Neural progenitor cell (in vitro differentiated cells): ENCODE measurements at regions not wholly inside any gene's neighbourhood (a gene's known extent, or its start where the extent isn't known, plus 50 kb on each side); places are given as distances from the start of the nearest gene placed in this dataset.

Experiments used
- DNase-seq: peaks from one replicate; pipeline ENCODE4 v3.0.0-alpha.2; 2016; ENCODE audit warnings: low spot score
- H2AFZ ChIP-seq: fragments of 200-600 bp; sonication (generic); replicated peaks from 2 replicates; pipeline ENCODE4 v1.6.1; 2016; ENCODE audit warnings: antibody characterized with exemption
- H3F3A ChIP-seq: fragments of 200-600 bp; sonication (generic); 2 replicates; pipeline ENCODE4 v1.6.1; 2016; ENCODE audit warnings: antibody characterized with exemption, low read depth
- H3K27ac ChIP-seq: fragments of 200-600 bp; sonication (generic); 2 replicates; pipeline ENCODE4 v1.5.1; 2016; ENCODE audit warnings: mild to moderate bottlenecking
- H3K27me3 ChIP-seq: fragments of 200-600 bp; sonication (generic); 2 replicates; pipeline ENCODE4 v1.6.1; 2016; ENCODE audit warnings: mild to moderate bottlenecking, moderate library complexity
- H3K36me3 ChIP-seq: fragments of 200-600 bp; sonication (generic); 2 replicates; pipeline ENCODE4 v1.5.1; 2016
- H3K4me1 ChIP-seq: fragments of 200-600 bp; sonication (generic); 2 replicates; pipeline ENCODE4 v1.6.1; 2016; ENCODE audit warnings: mixed run types
- H3K4me2 ChIP-seq: fragments of 200-600 bp; sonication (generic); 2 replicates; pipeline ENCODE4 v1.6.1; 2016
- H3K4me3 ChIP-seq: fragments of 200-600 bp; sonication (generic); 2 replicates; pipeline ENCODE4 v1.5.1; 2016
- H3K79me2 ChIP-seq: fragments of 200-600 bp; sonication (generic); 2 replicates; pipeline ENCODE4 v1.6.1; 2016; ENCODE audit warnings: low read depth
- H3K9ac ChIP-seq: fragments of 200-600 bp; sonication (generic); 2 replicates; pipeline ENCODE4 v1.6.1; 2016
- H3K9me3 ChIP-seq: fragments of 200-600 bp; sonication (generic); 2 replicates; pipeline ENCODE4 v1.5.1; 2016; ENCODE audit warnings: low read depth
- H4K20me1 ChIP-seq: fragments of 200-600 bp; sonication (generic); 2 replicates; pipeline ENCODE4 v1.6.1; 2016; ENCODE audit warnings: low read depth
- H3K27ac Mint-ChIP-seq: 3 replicates; pipeline ENCODE4 v1.8.0; 2021; ENCODE audit warnings: mixed read lengths
- H3K27me3 Mint-ChIP-seq: 2 replicates; pipeline ENCODE4 v1.8.0; 2022; ENCODE audit warnings: low read depth, mild to moderate bottlenecking, inconsistent platforms, moderate library complexity, mixed read lengths; ENCODE audit not compliant: insufficient read depth
- H3K36me3 Mint-ChIP-seq: 3 replicates; pipeline ENCODE4 v1.8.0; 2021; ENCODE audit warnings: mixed read lengths
- H3K4me1 Mint-ChIP-seq: 3 replicates; pipeline ENCODE4 v1.8.0; 2021; ENCODE audit warnings: mixed read lengths
- H3K4me3 Mint-ChIP-seq: 3 replicates; pipeline ENCODE4 v1.8.0; 2021; ENCODE audit warnings: mild to moderate bottlenecking, moderate library complexity, mixed read lengths
- H3K9me3 Mint-ChIP-seq: 3 replicates; pipeline ENCODE4 v1.8.0; 2020; ENCODE audit warnings: mixed read lengths
- CTCF ChIP-seq: fragments of 200-600 bp; sonication (generic); IDR thresholded peaks from 2 replicates; pipeline ENCODE4 v1.5.1; 2017; ENCODE audit warnings: antibody characterized with exemption, mild to moderate bottlenecking
- EZH2 ChIP-seq: fragments of 200-600 bp; sonication (generic); IDR thresholded peaks from 2 replicates; pipeline ENCODE4 v1.6.1; 2017; ENCODE audit warnings: antibody characterized with exemption, mild to moderate bottlenecking, moderate library complexity
- EZH2phosphoT487 ChIP-seq: fragments of 200-600 bp; sonication (generic); IDR thresholded peaks from 2 replicates; pipeline ENCODE4 v1.6.1; 2017; ENCODE audit warnings: antibody characterized with exemption

- Mint-ChIP-seq H3K9me3 (peaks cover 10% of the 10 kb centered on the region), H3K27me3 (peaks cover 37% of the 10 kb centered on the region), H3K36me3 (no peaks in the 10 kb centered on the region), H3K4me1 (no peaks in the 10 kb centered on the region), H3K27ac (no peak overlapping the region), H3K4me3 (no peak overlapping the region)
- Histone ChIP-seq H3K4me1 (no peaks in the 10 kb centered on the region), H4K20me1 (no peaks in the 10 kb centered on the region), H3K27ac (no peak overlapping the region), H3K36me3 (no peaks in the 10 kb centered on the region), H2AFZ (no peak overlapping the region), H3F3A (no peaks in the 10 kb centered on the region), H3K9ac (no peak overlapping the region), H3K9me3 (no peaks in the 10 kb centered on the region), H3K27me3 (peaks cover 49% of the 10 kb centered on the region), H3K79me2 (no peaks in the 10 kb centered on the region), H3K4me2 (no peak overlapping the region), H3K4me3 (no peak overlapping the region)
- DNase-seq: no peak
- TF ChIP-seq CTCF: no peak
- no peak for TF ChIP-seq EZH2
- no peak for TF ChIP-seq EZH2phosphoT487
Measured at GRCh38 chr4:8694226-8694625, 101.7 kb downstream of the CPZ start.

GRCh38 chr4:8691151-8691775 is 98.7 kb downstream of the CPZ start:
- H3K36me3 Mint-ChIP-seq: no peaks in the 10 kb centered on the region
- H3K4me1 Mint-ChIP-seq: no peaks in the 10 kb centered on the region
- Histone ChIP-seq H3F3A (no peaks in the 10 kb centered on the region), H3K4me3 (no peak overlapping the region), H3K27me3 (peaks cover 77% of the 10 kb centered on the region), H3K4me2 (no peak overlapping the region), H3K4me1 (no peaks in the 10 kb centered on the region), H3K79me2 (no peaks in the 10 kb centered on the region), H3K27ac (no peak overlapping the region), H3K9ac (no peak overlapping the region), H3K9me3 (no peaks in the 10 kb centered on the region), H2AFZ (no peak overlapping the region), H4K20me1 (peaks cover 4% of the 10 kb centered on the region), H3K36me3 (no peaks in the 10 kb centered on the region)
- H3K27me3 Mint-ChIP-seq: peaks cover 48% of the 10 kb centered on the region
- no peak for TF ChIP-seq EZH2
- H3K4me3 Mint-ChIP-seq: no peak overlapping the region
- no peak for DNase-seq
- H3K9me3 Mint-ChIP-seq: peaks cover 5% of the 10 kb centered on the region
- no peak overlapping the region for H3K27ac Mint-ChIP-seq

- no peak overlapping the region for H2AFZ ChIP-seq
- Mint-ChIP-seq H3K4me3 (no peak overlapping the region), H3K9me3 (peaks cover 5% of the 10 kb centered on the region), H3K27me3 (peaks cover 49% of the 10 kb centered on the region), H3K36me3 (no peaks in the 10 kb centered on the region), H3K27ac (no peak overlapping the region), H3K4me1 (no peaks in the 10 kb centered on the region)
- DNase-seq: no peak
- no peaks in the 10 kb centered on the region for H3F3A ChIP-seq
- H3K36me3 ChIP-seq: no peaks in the 10 kb centered on the region
- no peak overlapping the region for H3K27ac ChIP-seq
- H3K27me3 ChIP-seq: peaks cover 85% of the 10 kb centered on the region
- H3K4me1 ChIP-seq: no peaks in the 10 kb centered on the region
- TF ChIP-seq EZH2phosphoT487: no peak
- no peak for TF ChIP-seq CTCF
- H3K9ac ChIP-seq: no peak overlapping the region
- H3K4me3 ChIP-seq: no peak overlapping the region
- H4K20me1 ChIP-seq: peaks cover 4% of the 10 kb centered on the region
- no peak overlapping the region for H3K4me2 ChIP-seq
- H3K79me2 ChIP-seq: no peaks in the 10 kb centered on the region
- no peaks in the 10 kb centered on the region for H3K9me3 ChIP-seq
Measured at GRCh38 chr4:8690216-8691150, 97.9 kb downstream of the CPZ start.

GRCh38 chr4:8689741-8690140 is 97.2 kb downstream of the CPZ start:
- Histone ChIP-seq H3K4me2 (no peak overlapping the region), H3K4me1 (no peaks in the 10 kb centered on the region), H3K4me3 (no peak overlapping the region), H3K79me2 (no peaks in the 10 kb centered on the region), H2AFZ (no peak overlapping the region), H4K20me1 (peaks cover 4% of the 10 kb centered on the region), H3K27me3 (peaks cover 92% of the 10 kb centered on the region), H3K27ac (no peak overlapping the region), H3K9me3 (no peaks in the 10 kb centered on the region), H3K36me3 (no peaks in the 10 kb centered on the region), H3K9ac (no peak overlapping the region), H3F3A (no peaks in the 10 kb centered on the region)
- Mint-ChIP-seq H3K4me1 (no peaks in the 10 kb centered on the region), H3K27me3 (peaks cover 46% of the 10 kb centered on the region), H3K4me3 (no peak overlapping the region), H3K9me3 (peaks cover 5% of the 10 kb centered on the region), H3K27ac (no peak overlapping the region), H3K36me3 (no peaks in the 10 kb centered on the region)
- DNase-seq: no peak
- no peak for TF ChIP-seq EZH2phosphoT487
- no peak for TF ChIP-seq CTCF
